ENCODE measurements at regions not wholly inside any gene's neighbourhood (a gene's known extent, or its start where the extent isn't known, plus 50 kb on each side); places are given as distances from the start of the nearest gene placed in this dataset.

DNA sequence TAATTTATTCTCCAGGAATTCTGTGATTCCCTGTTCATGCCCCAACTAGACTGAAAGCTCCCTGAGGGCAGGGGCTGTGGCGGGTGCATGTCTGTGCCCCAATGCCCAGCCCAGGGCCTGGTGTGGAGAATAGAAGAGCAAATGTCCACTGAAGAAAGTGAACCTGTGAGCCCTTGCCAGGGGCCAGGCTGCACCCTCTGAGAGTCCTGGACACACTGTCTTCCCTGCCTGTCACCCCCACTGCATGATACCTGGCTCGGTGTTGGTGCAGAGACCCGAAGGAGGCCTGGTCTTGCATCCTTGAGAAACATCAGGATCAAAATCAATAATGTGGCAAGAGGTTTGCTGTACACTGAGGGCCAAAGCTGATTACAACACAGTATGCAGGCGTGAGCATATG is 69.8 kb upstream of the RUNX3 start:
- Histone ChIP-seq H4K8ac (replicated peaks; ENCODE audit: insufficient read length, low read depth, low read length) (no peak overlapping the region), H3K9me3 (ENCODE audit: control insufficient read depth, low read depth, low read length) (no peaks in the 10 kb centered on the region), H3K4me1 (ENCODE audit: insufficient read depth, low read length) (no peaks in the 10 kb centered on the region), H3K4me2 (ENCODE audit: insufficient read depth, insufficient read length, low read length) (no peak overlapping the region), H2BK120ac (ENCODE audit: low read depth, low read length, poor library complexity, severe bottlenecking) (no peak overlapping the region), H3K23me2 (ENCODE audit: insufficient read length, low read depth, low read length, poor library complexity, severe bottlenecking) (no peaks in the 10 kb centered on the region), H3K18ac (ENCODE audit: insufficient read length, low read depth, low read length) (no peak overlapping the region), H2AFZ (ENCODE audit: low read length) (no peak overlapping the region), H2BK15ac (ENCODE audit: low read depth, low read length) (no peak overlapping the region), H4K5ac (ENCODE audit: insufficient read length, low read depth, low read length) (no peak overlapping the region), H3K23ac (ENCODE audit: insufficient read length, low read depth, low read length) (no peak overlapping the region), H3K79me1 (ENCODE audit: insufficient read depth, low read depth, low read length, poor library complexity, severe bottlenecking) (no peaks in the 10 kb centered on the region), H3K27ac (ENCODE audit: insufficient read length, low read depth, low read length) (no peak overlapping the region), H2AK5ac (ENCODE audit: insufficient read length, low read length) (no peak overlapping the region), H2BK12ac (ENCODE audit: insufficient read length, low read depth, low read length) (no peak overlapping the region), H2BK5ac (ENCODE audit: insufficient read length, low read length) (no peak overlapping the region), H3K4ac (ENCODE audit: low read depth, low read length) (no peak overlapping the region), H3K27me3 (ENCODE audit: insufficient read depth, low read length) (no peaks in the 10 kb centered on the region), H3K79me2 (ENCODE audit: insufficient read depth, low read length) (no peaks in the 10 kb centered on the region), H2BK20ac (ENCODE audit: low read depth, low read length, poor library complexity, severe bottlenecking) (no peak overlapping the region), H4K91ac (ENCODE audit: insufficient read length, low read depth, low read length) (no peak overlapping the region), H3K14ac (ENCODE audit: insufficient read depth, low read length) (no peak overlapping the region), H4K20me1 (ENCODE audit: control insufficient read depth, insufficient read depth, insufficient read length) (no peaks in the 10 kb centered on the region), H3K56ac (ENCODE audit: insufficient read length, low read depth, low read length) (no peak overlapping the region), H3K9ac (ENCODE audit: extremely low read depth, insufficient read length, low read length) (no peak overlapping the region), H3T11ph (ENCODE audit: low read length) (no peak overlapping the region)
- Mint-ChIP-seq H3K27me3 (ENCODE audit: low read depth) (no peaks in the 10 kb centered on the region; the same call in none of the 2 replicates), H3K36me3 (ENCODE audit: insufficient read depth in 1 of 3, low read depth in 3 of 3) (no peaks in the 10 kb centered on the region), H3K27ac (no peak overlapping the region; a peak in 1 of 7 replicates), H3K9me3 (no peaks in the 10 kb centered on the region), H3K4me3 (no peak overlapping the region), H3K4me1 (peaks cover 2 to 16% of the 10 kb centered on the region in 2 experiments; a peak in 2 of 4 replicates)
- TF ChIP-seq, protein P1, sequence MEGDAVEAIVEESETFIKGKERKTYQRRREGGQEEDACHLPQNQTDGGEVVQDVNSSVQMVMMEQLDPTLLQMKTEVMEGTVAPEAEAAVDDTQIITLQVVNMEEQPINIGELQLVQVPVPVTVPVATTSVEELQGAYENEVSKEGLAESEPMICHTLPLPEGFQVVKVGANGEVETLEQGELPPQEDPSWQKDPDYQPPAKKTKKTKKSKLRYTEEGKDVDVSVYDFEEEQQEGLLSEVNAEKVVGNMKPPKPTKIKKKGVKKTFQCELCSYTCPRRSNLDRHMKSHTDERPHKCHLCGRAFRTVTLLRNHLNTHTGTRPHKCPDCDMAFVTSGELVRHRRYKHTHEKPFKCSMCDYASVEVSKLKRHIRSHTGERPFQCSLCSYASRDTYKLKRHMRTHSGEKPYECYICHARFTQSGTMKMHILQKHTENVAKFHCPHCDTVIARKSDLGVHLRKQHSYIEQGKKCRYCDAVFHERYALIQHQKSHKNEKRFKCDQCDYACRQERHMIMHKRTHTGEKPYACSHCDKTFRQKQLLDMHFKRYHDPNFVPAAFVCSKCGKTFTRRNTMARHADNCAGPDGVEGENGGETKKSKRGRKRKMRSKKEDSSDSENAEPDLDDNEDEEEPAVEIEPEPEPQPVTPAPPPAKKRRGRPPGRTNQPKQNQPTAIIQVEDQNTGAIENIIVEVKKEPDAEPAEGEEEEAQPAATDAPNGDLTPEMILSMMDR (conservative IDR thresholded peaks at IDR 0.05), result no peak
- DNase-seq, result no peak
- WGBS (ENCODE audit: extremely low coverage, insufficient read length, low lambda C conversion rate), result no CpG with 5 or more reads among the region's 4 CpGs

Data from H9 (cell line).